ELF-1 (cell line): ENCODE measurements at regions not wholly inside any gene's neighbourhood (a gene's known extent, or its start where the extent isn't known, plus 50 kb on each side); places are given as distances from the start of the nearest gene placed in this dataset.

Experiments used
- DNase-seq: peaks from one replicate; pipeline ENCODE4 v3.0.0-alpha.2; 2016; ENCODE audit warnings: low read depth, low spot score

DNA sequence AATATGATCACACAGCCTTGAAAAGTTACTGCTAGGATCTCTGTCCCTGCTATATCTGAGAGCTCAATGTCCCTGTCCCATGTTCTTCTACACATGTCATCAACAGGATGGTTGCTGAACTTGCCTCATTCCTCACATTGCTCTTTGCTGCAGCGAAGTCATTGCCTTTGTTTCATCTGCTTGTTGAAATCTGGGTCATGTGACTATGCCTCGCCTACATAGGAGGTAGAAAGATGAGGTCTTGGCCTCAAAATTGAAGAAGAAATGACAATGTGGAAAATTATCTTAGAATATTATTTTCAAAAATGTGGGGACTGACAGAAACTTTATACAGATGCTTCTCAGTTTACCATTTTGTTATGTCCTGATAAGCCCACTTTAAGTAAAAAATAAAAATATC lies 494.2 kb downstream of the SOX5 start:
- no peak for DNase-seq

DNA sequence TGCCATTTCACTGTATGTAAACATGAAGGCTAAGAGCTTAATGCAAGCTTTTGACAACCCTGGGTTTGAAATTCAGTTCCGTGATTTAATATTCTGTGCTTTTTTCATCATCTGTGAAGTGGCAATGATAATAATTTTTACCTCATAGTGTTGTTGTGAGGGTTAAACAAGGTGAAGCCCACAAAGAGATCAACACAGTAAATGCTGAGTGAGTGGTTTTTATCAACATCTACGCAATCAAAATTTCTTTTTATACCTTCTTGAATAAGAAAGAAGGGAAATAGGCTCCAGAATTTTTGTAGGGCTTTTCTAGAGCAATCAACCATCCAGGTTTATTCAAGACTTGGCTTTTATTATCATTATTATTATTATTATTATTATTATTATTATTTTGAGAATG lies 490.8 kb downstream of the SOX5 start:
- DNase-seq, result no peak

DNA sequence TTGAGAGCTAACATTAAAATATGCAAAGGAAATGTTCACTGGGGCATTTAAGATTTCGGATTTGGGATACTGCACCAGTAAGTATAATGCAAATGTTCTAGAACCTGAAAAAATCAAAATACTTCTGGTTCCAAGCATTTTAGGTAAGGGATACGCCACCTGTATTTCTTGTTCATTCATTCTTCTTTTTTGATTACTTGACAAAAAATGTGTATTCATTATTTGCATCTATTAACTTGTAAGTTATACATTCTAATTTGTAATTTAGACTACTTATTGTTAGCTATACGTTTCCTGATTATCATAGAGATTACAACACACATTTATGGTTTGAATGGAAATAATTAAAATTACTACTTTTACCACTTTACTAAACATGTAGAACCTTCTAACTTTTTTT lies 486.9 kb downstream of the SOX5 start:
- no peak for DNase-seq

GRCh38 chr12:23463172-23463571 lies 486.3 kb downstream of the SOX5 start:
- DNase-seq, result no peak

- peak; percentile 48 for DNase-seq
Observed at GRCh38 chr12:23464241-23464812, 485.1 kb downstream of the SOX5 start.

GRCh38 chr12:23472329-23472971 lies 477.0 kb downstream of the SOX5 start:
- DNase-seq, result peak; percentile 36

DNA sequence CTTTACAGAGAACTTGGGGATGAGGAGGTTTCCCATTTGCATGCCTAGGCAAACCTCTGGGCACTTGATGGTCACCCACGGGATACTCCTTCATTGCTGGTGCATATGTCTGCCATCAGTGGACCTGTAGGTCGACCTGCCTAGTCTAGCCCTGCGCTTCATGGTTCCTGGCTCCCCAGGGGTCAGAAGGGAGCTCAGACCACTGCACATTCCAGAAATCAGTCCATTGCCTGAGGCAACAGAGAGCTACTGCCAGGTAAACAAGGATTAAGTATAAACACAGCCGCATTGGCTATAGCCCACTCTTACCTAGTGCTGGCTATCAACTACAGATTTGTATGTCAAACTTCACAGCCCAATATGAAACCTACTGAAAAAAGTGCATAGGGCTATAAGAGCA lies 476.4 kb downstream of the SOX5 start:
- peak; percentile 86 for DNase-seq

DNA sequence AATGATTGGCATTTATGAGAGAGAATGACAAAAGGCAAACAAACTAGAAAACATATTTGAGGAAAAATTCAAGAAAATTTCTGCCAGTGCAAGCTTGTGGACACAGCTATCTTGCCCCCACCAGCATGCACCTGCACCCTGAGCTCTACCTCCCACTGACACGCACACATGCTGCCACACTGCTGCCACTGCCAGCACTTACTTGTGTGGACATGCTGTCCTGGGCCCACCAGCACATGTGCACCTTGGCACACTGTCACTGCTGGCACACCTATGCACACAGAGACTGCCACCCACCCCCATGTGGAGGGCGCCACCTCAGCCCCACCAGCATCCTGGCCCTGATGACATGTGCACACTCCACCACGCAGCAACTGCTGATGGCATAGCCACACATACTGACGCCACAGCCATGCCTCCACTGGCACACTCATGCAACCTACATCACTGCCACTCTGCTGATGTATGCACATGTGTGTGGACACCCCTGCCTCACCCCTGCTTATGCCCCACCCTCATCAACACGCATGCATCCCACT lies 475.0 kb downstream of the SOX5 start:
- DNase-seq, result no peak
